Colon (tissue), 2 donors: ENCODE measurements at regions not wholly inside any gene's neighbourhood (a gene's known extent, or its start where the extent isn't known, plus 50 kb on each side); places are given as distances from the start of the nearest gene placed in this dataset.
A peak's percentile ranks its signal among the peaks of the same experiment; 100 is the strongest.
"Not testable (repeated sequence)": the region's sequence is repeated elsewhere in the genome, so short reads cannot be mapped to it uniquely, and the experiment has no call there.

ENCODE experiments used
- FAIRE-seq: peaks from 2 replicates; lab custom pipeline; 2012; peaks lifted over from hg19 to GRCh38; lab: Jason Lieb, UNC
- donor health status: control.
- donor health status: control.

DNA sequence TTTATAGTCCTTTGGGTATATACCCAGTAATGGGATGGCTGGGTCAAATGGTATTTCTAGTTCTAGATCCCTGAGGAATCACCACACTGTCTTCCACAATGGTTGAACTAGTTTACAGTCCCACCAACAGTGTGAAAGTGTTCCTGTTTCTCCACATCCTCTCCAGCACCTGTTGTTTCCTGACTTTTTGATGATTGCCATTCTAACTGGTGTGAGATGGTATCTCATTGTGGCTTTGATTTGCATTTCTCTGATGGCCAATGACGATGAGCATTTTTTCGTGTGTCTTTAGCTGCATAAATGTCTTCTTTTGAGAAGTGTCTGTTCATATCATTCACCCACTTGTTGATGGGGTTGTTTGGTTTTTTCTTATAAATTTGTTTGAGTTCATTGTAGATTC lies 612.5 kb upstream of the SGCD start:
- FAIRE-seq: not testable (repeated sequence)

GRCh38 chr5:155726267-155726666 lies 600.7 kb upstream of the SGCD start:
- FAIRE-seq: no peak

GRCh38 chr5:155727512-155728145 lies 599.3 kb upstream of the SGCD start:
- no peak for FAIRE-seq

DNA sequence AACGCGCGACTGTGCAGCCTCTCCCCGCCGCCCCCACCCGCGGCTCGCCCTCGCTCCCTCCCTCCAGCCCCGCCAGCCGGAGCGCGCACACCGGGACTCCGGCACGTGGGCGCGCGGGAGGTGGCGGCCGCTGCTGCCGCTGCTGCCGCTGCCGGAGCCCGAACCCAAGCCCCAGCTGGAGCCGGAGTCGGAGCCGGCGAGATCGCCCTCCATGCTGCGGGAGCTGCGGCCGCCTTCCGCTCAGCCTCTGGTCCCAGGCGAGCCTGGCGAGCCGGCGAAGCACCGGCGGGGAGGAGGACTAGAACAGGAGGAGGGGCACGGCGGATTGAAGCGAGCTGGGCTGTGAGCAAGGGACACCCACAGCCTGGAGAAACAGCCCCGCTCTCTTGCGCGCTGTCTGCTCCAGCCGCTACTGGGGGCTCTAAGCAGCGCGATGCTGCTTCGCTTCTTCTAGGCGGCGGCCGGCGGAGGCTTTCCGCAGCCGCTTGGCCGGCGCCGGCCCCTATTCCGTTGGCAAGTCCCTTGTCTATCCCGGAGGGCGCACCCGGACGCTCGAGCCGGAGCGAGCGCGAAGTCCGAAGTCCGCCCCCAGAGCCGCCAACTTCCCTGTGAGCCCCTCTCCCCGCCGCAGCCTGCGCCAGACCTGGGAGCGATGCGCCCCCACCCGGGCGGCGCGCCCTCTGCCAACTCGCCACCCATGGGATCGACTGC lies 598.7 kb upstream of the SGCD start:
- FAIRE-seq: no peak

DNA sequence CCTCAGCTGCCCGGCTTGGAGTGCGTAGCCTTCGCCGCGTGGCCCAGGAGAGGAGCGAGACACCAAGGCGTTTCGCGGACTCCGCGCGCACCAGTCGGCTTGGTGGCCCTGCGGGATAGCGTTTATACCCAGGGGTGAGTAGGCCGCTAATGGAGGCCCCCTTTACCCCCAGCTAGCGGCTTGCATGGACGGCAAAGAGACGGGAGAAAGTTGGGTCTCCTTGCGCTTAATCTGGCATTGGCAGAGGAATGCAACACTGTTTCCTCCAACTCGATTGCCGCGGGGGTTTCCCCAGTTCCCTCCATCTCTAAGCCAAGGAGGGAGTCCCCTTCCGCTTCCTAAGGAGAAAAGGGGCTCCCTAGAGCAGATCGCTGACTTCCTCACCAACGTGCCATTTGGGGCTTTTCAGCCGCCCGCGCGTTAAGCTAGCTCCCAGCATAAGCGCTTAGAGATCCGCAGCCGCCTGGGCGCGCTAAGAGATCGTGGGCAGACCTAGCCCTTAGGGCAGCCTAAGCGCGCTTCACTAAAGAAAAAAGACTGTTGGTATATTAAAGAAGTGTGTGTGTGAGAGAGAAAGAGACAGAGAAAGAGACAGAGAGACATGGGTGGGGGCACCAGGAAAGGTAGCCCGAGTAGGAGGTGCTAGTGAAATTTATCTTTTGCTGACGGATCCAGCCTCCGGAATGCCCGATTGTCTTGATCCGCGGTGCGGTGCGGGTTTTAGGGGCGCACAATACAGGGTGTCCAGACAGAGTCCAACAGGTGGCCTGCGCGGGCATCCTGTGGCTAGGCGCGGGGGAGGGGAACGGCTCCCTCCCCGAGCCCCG lies 597.9 kb upstream of the SGCD start:
- FAIRE-seq: no peak

DNA sequence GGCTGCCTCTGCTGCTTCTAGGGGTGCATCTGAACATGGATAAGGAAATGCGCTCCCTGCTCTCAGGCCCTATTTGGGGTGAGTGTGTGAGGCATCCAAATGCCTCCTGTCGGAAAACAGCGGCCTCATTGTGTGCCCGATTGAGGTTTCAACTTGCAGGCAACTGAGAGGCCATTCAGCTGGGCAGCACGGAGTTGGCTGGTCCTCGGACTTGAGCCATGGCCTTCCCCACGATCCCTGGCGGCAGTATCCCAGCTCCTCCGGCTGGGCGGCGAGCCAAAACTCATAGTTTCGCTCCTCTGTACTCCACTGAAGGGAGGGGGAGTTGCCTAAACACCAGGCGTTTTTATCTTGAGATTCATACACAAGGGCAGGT lies 597.3 kb upstream of the SGCD start:
- FAIRE-seq: no peak

DNA sequence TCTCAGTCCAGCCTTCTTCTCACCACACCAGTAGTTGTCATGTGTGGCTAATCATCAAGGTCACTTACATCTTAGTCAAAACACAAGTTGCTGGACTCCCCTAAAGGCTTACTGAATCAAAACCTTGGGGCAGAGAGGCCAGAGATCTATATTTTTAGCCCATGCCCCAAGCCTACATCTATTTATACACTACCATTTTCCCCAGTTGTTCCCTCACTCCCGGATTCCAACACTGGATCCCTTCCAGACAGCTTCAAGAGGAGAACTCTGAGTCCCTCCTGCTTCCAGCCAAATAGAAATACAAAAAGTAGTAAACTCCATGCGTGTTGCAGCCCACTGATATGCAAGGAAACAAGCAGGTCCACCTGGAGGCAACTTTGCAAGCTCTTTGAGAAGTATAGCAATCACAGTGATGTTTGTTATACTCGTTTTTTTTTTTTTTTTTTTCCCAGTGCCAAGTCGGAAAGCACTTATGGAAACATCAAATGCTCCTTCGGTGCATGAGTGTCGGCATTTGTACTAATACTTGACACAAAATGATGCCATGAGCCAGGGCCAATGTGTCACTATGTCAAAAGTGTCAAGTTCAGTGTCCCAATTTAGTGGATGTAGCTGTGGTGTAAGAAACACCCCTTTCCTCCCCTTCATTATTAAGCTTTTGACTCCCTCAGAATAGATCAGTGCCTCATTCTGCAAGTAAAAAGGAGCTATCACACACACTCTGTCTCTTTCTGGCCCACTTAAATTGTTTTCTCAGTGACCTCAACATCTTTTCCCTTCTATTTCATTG lies 594.2 kb upstream of the SGCD start:
- FAIRE-seq: no peak

GRCh38 chr5:155733935-155734334 lies 593.0 kb upstream of the SGCD start:
- FAIRE-seq: peak; percentile 72

DNA sequence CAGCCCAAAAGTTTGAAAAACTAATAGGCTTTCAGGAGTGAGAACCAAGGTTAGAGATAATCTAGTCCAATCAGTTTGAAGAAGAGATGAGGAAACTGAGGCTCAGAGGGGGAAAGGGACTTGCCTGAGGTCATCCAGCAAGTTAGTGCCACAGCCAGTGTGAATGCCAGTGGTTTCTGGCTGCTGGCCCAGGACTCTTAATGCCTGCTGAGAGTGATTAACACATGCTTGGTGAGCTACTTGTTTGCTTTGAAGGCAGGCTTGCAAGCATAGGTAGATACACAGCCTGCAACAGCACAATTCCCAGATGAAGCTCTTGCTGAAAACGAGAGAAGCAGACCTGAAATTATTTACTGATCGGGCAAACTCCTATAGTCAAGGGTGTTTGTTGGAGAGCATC lies 591.6 kb upstream of the SGCD start:
- FAIRE-seq: no peak

DNA sequence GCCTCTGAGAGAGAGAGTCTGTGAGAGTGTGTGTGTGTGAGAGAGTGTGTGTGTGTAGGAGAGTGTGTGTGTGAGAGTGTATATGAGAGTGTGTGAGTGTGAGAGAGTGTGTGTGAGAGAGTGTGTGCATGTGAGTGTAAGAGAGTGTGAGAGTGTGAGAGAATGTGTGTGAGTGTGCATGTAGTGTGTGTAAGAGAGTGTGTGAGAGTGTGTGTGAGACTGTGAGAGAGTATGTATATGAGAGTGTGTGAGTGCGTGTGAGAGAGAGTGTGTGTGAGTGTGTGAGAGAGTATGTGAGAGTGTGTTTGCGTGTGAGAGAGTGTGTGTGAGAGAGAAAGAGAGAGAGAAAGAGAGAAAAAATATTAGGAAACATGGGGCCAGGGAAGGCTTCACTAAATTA lies 588.3 kb upstream of the SGCD start:
- no peak for FAIRE-seq

DNA sequence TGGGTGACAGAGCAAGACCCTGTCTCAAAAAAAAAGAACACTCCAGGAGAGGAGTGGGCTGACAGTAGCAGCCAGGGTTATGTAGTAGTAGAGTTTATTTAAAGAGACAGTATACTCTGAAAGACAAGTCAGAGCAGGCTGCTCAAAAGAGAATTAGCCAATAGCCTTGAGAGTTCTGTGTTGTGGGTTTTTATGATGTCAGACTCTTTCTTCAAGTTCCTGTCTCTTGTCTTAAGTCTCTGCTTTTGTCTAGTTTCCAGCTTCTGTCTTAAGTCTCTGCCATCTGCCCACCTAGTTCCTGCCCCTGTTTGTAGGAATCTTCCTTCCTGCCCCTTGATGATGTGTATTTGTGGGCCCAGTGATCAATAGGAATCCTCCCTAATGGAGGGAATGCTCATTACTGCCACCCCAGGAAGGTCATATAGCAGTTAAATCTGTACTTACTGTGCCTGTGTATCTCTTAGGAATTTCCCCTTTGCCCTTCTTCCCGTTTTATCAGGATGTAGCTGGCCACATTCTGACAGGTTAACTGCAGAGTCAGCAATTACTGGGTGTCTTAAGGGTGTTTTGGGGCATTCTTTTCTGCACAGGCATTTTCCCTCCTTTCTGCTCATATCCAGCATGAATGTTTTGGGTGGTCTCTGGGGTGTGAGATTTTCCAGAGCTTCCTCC lies 580.5 kb upstream of the SGCD start:
- FAIRE-seq: no peak

DNA sequence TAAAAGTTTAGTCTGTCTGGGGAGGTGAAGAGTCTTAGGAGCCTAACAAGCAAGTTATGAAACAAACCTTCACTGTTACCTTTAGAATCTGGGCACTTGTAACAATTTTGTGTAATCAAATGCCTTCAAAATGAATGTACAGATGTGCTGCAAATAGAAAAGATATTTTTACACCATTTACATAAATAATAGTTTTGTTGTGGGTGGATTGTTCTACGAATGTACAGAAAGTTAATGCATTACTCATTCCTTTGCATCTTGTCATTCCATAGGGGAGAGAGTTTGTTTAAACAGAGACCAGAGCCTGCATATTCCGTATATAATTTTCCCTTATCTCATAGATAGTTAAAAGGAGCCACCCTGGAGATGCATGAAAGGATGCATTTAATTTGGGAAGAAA lies 576.9 kb upstream of the SGCD start:
- FAIRE-seq: no peak

GRCh38 chr5:155750571-155750970 lies 576.4 kb upstream of the SGCD start:
- FAIRE-seq: no peak

GRCh38 chr5:155753943-155754581 lies 572.9 kb upstream of the SGCD start:
- no peak for FAIRE-seq

GRCh38 chr5:155759252-155759651 lies 567.7 kb upstream of the SGCD start:
- FAIRE-seq: no peak

DNA sequence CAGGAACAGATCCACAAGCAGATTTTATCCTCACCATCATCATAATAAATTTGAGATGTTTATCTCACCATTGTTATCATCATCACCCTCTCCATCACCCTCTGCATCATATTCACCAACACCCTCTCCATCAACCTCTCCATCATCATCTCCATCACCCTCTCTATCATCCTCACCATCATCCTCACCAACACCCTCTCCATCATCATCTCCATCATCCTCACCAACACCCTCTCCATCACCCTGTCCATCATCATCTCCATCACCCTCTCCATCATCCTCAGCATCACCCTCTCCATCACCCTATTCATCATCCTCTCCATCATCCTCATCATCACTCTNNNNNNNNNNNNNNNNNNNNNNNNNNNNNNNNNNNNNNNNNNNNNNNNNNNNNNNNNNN lies 567.0 kb upstream of the SGCD start:
- no peak for FAIRE-seq

GRCh38 chr5:155761502-155761901 lies 565.5 kb upstream of the SGCD start:
- no peak for FAIRE-seq

GRCh38 chr5:155765715-155766114 lies 561.2 kb upstream of the SGCD start:
- FAIRE-seq: no peak

DNA sequence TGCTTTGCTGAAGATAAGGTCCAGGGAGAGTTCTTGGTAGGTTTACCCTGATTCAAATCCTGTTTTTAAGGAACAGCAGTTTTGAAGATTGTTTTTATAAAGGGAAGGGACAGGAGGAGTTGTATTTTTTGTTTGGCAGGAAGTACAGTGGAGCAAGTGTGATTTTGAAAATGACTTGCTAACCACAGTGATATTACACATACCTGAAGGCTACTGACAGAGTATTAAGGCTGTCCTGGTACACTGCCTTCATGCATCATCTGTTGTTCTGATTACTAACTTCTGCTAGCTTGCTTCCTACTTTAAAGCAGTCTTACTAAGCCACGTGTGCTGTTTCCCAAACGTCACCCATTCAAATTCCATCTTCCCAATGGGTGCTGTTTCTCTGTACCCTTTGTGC lies 559.5 kb upstream of the SGCD start:
- no peak for FAIRE-seq

DNA sequence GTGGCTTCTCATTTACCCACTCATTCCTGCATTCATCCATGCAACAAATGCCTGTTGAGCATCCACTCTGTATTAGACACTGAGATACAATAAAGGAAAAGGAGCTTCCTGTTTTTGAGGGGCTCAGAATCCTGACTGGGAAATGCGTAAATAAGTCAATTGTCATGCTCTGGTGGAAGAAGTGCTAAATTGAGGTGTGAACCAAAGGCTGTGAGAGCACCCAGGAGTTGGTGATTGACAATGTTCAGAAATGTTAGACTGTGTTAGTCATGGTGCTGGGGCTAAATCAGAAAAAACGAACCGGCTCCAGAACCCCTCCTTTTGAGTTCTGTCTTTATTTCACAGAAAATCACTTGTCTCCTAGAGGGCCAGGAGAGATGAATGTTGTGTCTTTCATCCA lies 558.6 kb upstream of the SGCD start:
- FAIRE-seq: no peak

- no peak for FAIRE-seq
These were observed 554.8 kb upstream of the SGCD start for GRCh38 chr5:155772009-155772662.
